HG02588 (cell line): ENCODE measurements at regions not wholly inside any gene's neighbourhood (a gene's known extent, or its start where the extent isn't known, plus 50 kb on each side); places are given as distances from the start of the nearest gene placed in this dataset.
"Not testable (repeated sequence)": the region's sequence is repeated elsewhere in the genome, so short reads cannot be mapped to it uniquely, and the experiment has no call there.

Source experiments
- ATAC-seq: cut with Tn5 transposase; IDR thresholded peaks from one replicate; pipeline ENCODE4 v1.9.1; 2021; ENCODE audit warnings: mild to moderate bottlenecking, moderate library complexity; ENCODE audit not compliant: unreplicated experiment

DNA sequence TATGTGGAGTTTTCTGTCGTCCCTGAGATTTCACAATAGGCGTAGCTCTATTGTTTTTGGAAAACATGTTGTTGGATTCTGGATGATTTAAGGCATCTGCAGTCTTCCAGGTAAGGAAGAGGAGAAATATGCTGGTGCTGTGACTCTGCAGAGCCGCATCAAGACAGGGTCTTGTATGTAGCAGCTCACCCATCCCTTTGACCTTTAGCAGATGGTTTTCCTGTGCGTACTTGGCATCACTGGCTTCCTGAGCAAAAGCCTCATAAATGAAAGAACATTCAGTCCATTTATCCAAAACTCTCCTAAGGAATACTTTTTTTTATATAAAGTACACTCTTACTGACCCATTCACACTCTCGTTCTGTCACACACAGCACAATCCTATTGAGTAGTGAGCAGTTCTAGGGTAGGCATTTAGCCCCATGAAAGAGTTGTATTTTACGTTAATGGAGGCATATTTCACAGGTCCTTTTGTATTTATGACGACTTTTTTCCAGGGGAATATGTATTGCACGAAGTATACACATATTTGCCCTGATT lies 443.9 kb downstream of the STK39 start:
- ATAC-seq, result no peak

- no peak for ATAC-seq
These were observed 452.7 kb downstream of the STK39 start for GRCh38 chr2:167794554-167795255.

GRCh38 chr2:167793725-167794124 lies 453.7 kb downstream of the STK39 start:
- ATAC-seq, result no peak

DNA sequence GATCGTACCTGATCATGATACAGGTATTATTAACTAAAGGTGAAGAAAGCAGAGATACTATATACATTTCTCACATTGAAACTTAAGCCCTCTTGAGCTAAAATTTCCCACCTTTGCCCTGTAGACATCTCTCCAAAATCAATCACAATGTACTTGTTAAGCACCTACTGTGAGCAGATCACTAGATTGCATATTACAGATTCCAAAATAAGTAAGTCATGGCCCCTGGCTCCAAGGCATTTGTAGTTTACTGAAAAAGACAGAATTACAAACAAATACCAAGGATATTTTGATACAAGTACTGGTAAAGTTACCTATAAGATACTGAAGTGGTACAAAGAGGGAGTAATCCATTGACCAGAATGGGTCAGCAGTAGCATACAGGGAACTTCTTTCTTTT lies 455.3 kb downstream of the STK39 start:
- no peak for ATAC-seq

- no peak for ATAC-seq
These were observed 456.5 kb downstream of the STK39 start for GRCh38 chr2:167790781-167791450.

DNA sequence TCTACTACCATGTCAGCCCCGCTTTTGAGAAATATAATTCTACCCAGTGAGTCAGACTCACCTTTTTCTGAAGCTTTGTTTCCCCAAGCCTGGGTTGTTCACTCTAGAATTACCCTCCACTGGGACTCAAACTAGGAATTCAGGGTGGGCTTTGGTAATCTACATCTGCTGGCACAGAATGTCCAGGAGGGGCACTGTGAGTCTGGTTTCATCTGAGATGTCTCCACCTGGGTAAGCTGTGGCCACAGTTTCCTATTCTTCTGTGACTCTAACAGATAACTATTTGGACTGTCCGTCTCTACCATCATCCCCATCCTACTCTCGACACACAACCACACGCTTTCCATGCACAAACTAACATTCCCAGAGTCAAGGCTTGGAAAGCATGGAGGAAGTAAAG lies 457.2 kb downstream of the STK39 start:
- ATAC-seq, result no peak

DNA sequence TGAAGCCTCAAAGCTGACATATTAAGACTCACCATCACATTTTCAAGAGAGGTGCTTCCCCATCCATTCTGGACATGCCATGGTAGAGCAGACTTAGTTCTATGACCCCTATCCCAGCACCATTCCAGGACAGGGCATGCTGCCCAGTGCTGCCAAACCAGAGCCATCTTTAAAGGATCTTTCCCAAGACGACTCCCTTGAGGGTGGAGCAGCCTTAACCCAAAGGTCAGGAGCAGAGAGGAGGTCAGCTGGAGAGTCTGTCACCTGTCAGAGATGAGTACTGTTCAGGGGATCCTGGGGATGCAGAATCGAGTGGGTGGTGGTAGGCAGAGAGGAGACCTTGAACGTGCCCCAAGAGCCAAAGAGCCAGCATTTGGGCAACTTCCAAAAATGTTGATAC lies 459.8 kb downstream of the STK39 start:
- no peak for ATAC-seq

GRCh38 chr2:167787021-167787420 lies 460.4 kb downstream of the STK39 start:
- ATAC-seq, result no peak

DNA sequence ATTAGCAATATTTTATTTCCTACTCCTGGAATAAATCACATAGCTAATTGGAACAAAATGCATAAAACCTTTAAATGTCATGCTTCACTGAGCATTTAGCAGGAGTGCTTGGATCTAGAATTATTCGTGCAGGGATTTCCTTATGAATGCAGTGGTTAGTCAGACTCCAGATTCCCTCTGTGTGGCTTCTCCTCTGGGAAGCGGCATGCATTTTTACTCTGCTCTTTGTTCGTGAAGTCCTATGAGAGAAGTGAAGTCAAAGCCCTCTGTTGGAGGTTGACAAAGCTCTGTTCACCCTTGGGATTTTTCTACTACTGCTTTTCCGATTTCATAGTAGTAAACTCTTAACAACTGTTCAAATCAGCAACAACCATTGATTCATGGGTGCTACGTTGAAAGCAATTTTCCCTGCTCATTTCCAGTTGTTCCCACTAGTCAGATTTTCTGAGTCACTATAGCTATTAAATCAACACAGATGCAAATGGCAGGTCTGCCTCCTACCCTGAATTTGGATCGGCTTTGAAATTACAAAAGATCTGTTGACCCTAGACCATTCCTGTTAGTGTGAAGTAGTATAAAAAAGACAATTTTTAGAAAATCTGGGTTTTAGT lies 461.7 kb downstream of the STK39 start:
- ATAC-seq, result no peak

GRCh38 chr2:167784084-167784425 lies 463.3 kb downstream of the STK39 start:
- no peak for ATAC-seq

GRCh38 chr2:167783261-167784083 lies 463.9 kb downstream of the STK39 start:
- ATAC-seq, result no peak

DNA sequence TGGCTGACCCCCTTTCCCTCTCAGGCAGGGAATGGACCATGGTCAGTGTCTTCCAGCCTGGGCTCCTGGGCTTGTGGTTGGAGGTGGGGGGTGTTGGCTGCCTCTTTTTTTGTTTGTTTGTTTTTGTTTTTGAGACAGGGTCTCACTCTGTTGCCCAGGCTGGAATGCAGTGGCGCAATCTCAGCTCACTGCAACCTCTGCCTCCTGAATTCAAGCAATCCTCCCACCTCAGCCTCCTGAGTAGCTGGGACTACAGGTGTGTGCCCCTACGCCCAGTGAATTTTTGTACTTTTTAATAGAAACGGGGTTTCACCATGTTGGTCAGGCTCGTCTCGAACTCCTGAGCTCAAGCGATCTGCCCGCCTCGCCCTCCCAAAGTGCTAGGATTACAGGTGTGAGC lies 465.8 kb downstream of the STK39 start:
- ATAC-seq, result not testable (repeated sequence)

DNA sequence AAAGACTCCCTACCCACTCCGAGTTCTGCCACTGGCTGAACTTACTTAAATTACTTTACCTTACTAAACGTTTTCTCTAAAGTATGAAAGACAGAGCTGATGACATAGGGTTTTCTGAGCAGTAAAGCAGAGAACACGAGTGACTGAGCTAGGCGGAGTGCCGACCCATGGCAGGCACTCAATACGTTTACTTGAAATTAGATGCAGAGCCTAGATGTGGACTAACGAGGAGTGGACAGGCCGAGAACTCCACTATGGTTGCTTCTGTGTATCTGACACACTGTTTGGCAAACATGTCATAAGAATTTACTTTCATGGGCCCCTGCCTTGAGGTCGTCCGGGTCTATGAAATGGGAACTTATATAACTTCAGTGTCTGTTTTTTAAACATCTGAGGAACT lies 471.0 kb downstream of the STK39 start:
- ATAC-seq, result no peak

DNA sequence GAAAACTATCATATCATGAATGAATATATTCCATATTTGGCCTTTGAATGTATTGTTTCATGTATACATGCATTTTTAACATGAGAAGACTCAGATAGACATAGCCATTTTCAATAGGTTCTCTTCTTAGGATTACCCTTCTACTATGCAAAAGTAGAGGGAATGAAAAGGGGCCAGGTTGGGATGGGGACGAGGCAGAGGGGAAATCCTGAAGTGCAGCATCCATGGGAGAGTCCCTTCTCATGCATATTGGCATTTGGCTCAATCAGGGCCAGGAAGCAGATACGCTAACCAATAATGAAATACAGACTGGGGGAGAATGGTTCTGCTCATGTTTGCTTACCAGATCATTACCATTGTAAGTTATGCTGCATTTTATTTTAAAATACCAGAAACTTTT lies 475.8 kb downstream of the STK39 start:
- ATAC-seq, result no peak

DNA sequence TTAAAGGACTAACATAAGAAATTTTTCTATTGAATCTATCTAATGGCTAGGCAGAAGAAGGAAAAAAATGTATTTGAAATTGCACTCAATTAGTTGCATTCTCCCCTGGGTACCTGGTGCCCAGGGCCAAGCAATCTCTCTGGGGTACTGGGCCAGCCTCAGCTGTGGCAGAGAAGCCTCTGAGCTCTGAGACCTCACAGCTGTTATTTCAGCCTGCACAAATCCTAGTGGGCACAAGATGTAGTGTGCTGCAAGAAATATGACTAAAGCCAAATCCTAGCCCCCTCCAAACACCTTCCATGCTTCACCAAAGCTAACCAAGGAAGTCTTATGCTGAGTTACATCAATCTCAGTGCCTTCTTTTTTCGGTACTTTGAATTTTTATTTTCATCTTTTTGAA lies 478.4 kb downstream of the STK39 start:
- no peak for ATAC-seq

DNA sequence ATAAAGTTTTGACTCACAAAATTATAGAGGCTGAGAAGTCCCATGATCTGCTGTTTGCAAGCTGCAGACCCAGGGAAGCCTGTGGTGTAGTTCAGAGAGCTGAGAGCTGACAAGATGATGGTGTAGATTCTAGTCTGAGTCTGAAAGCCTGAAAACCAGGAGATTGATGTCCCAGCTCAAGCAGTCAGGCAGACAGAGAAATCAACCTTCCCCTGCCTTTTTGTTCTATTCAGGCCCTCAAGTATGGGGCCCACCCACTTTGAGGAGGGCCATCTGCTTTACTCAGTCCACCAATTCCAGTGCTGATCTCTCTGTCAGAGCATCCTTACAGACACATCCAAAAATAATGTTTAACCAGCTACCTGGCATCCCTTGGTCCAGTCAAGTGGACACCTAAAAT lies 479.6 kb downstream of the STK39 start:
- no peak for ATAC-seq

- no peak for ATAC-seq
These were observed 482.5 kb downstream of the STK39 start for GRCh38 chr2:167764772-167765341.

GRCh38 chr2:167761465-167762136 lies 485.8 kb downstream of the STK39 start:
- ATAC-seq, result no peak

- ATAC-seq, result no peak
These were observed 487.9 kb downstream of the STK39 start for GRCh38 chr2:167759531-167759930.

DNA sequence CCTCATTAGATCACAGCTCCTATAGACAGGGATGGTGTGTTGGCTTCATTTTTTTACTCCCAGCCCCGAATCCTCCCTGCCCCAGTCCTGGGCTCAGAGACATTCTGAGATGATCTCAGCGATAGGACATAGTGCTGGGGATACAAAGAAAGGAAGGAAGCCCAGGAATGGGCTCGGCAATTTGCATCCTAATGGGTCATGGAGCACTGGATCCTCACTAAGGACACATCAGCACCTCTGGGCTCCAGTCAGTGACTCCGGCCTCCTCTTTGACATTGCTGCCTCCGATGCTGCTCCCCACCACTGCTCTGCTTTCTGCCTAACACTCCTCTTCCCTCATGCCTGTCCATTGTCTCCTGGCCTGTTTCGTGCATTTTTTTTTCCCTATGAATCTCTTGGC lies 489.1 kb downstream of the STK39 start:
- ATAC-seq, result no peak
